ENCODE measurements at regions not wholly inside any gene's neighbourhood (a gene's known extent, or its start where the extent isn't known, plus 50 kb on each side); places are given as distances from the start of the nearest gene placed in this dataset.

- no peak for TF ChIP-seq ZNF761 (CRISPR knock-in tag; conservative IDR thresholded peaks at IDR 0.05)
- TF ChIP-seq SUZ12 (IDR thresholded peaks at IDR 0.05; ENCODE audit: low read depth, low read length): no peak
- TF ChIP-seq MYC (CRISPR knock-in tag; IDR thresholded peaks at IDR 0.05; ENCODE audit: borderline replicate concordance): no peak
- no peak for TF ChIP-seq ZNF264 (CRISPR knock-in tag; IDR thresholded peaks at IDR 0.05)
- no peak for TF ChIP-seq CTCF (CRISPR knock-in tag; IDR thresholded peaks at IDR 0.05)
- no peak for TF ChIP-seq TAF1 (CRISPR knock-in tag; IDR thresholded peaks at IDR 0.05)
- no peak for TF ChIP-seq SCMH1 (CRISPR knock-in tag; IDR thresholded peaks at IDR 0.05; ENCODE audit: borderline replicate concordance)
- TF ChIP-seq ZBTB43 (CRISPR knock-in tag; conservative IDR thresholded peaks at IDR 0.05): no peak
- no peak for TF ChIP-seq EZH2 (conservative IDR thresholded peaks at IDR 0.05; ENCODE audit: low read depth, low read length)
- TF ChIP-seq TARDBP (CRISPR knock-in tag; IDR thresholded peaks at IDR 0.05): no peak
Observed at GRCh38 chr11:109892321-109892794, 200.8 kb upstream of the ZC3H12C start.

Data from HepG2 (cell line).